Mucosa of rectum (tissue), 2 donors: ENCODE measurements at regions not wholly inside any gene's neighbourhood (a gene's known extent, or its start where the extent isn't known, plus 50 kb on each side); places are given as distances from the start of the nearest gene placed in this dataset.
"Not testable (repeated sequence)": the region's sequence is repeated elsewhere in the genome, so short reads cannot be mapped to it uniquely, and the experiment has no call there.

ENCODE experiments used
- H3K27ac ChIP-seq, 2 donors: one replicate each; pipeline ENCODE4 v1.7.0; 2013; ENCODE audit warnings: inconsistent platforms in 2 of 2, low read depth in 2 of 2, low read length in 2 of 2
- H3K27me3 ChIP-seq, 2 donors: one replicate each; pipeline ENCODE4 v1.7.0; 2013; ENCODE audit warnings: low read length in 2 of 2; ENCODE audit not compliant: control insufficient read depth in 2 of 2, insufficient read depth in 2 of 2
- H3K36me3 ChIP-seq, 2 donors: one replicate each; pipeline ENCODE4 v1.7.0; 2013; ENCODE audit warnings: low read length in 2 of 2; ENCODE audit not compliant: control insufficient read depth in 2 of 2, insufficient read depth in 2 of 2
- H3K4me1 ChIP-seq, 2 donors: one replicate each; pipeline ENCODE4 v1.7.0; 2013; ENCODE audit warnings: low read length in 2 of 2, mild to moderate bottlenecking in 1 of 2; ENCODE audit not compliant: control insufficient read depth in 2 of 2, insufficient read depth in 2 of 2
- H3K4me3 ChIP-seq, 2 donors: one replicate each; pipeline ENCODE4 v1.7.0; 2013; ENCODE audit warnings: low read length in 2 of 2
- H3K9ac ChIP-seq, 2 donors: one replicate each; pipeline ENCODE4 v1.7.0; 2013; ENCODE audit warnings: low read length in 2 of 2, low read depth in 1 of 2, mild to moderate bottlenecking in 1 of 2
- H3K9me3 ChIP-seq, 2 donors: one replicate each; pipeline ENCODE4 v1.7.0; 2013; ENCODE audit warnings: low read length in 2 of 2; ENCODE audit not compliant: control insufficient read depth in 2 of 2
- donor health status: healthy.
- donor health status: Normal muscosa, but diverticular disease.

DNA sequence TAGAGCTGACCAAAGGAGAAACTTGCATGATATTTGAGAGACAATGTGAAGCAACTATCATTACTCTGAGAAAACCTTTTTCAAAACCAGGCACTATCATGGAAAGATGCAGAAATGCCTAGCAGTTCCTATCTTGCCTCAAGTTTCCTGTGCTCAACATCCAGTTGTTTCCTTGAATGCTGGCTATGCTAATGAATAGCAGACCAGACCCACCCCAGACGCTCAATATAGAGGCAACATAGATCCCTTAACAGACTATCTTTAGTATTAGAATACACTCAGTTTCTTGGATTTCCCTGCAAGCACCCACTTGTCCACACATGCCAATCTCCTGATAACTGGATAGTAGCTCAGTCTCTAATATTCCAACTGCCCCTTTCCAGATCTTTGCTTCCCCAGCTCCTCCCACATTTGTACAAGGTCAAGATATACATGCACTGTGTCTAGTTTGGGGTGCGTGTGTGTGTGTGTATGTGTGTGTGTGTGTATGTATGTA is 93.3 kb upstream of the PCSK5 start:
- H3K9me3 ChIP-seq: no peaks in the 10 kb centered on the region
- H3K27ac ChIP-seq: no peak overlapping the region
- H3K4me3 ChIP-seq: no peak overlapping the region
- no peaks in the 10 kb centered on the region for H3K36me3 ChIP-seq
- no peaks in the 10 kb centered on the region for H3K4me1 ChIP-seq
- no peaks in the 10 kb centered on the region for H3K27me3 ChIP-seq
- no peak overlapping the region for H3K9ac ChIP-seq

DNA sequence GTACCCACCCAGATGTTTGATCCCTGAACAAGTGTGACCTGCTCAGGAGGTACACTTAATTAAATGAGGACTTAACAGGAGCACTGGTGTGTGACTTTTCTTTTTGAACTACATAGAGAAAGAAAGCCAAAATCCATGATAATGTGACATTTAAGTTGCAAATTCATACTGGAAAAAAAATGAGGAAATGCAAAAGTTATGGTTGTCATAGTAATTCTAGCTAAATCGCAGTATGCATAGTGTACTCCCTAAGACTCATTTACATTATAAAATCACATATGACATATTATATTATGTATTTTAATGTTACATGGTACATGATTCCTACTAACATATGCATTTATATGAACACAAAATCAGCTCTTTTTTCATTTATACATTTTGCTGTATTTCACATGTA is 92.0 kb upstream of the PCSK5 start:
- Histone ChIP-seq H3K36me3 (no peaks in the 10 kb centered on the region), H3K27me3 (no peaks in the 10 kb centered on the region), H3K4me1 (no peaks in the 10 kb centered on the region), H3K27ac (no peak overlapping the region), H3K9ac (no peak overlapping the region), H3K9me3 (no peaks in the 10 kb centered on the region), H3K4me3 (no peak overlapping the region)

DNA sequence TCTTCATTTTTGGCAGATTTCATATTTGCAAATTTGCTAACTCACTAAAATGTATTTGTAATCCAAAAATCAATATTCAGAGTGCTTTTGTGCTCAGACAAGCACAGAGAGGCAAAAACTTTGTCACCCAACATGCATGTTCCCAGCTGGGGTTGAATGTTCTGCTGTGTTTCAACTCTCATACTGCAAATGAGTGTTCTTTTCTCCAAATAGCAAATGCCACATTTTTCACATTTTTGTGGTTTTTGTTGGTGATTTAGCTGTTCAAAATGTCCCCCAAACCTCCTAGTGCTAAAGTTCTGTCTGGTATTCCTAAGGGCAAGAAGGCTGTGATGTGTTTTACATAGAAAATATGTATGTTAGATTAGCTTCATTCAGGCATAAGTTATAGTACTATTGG is 87.3 kb upstream of the PCSK5 start:
- no peak overlapping the region for H3K9ac ChIP-seq
- no peaks in the 10 kb centered on the region for H3K36me3 ChIP-seq

DNA sequence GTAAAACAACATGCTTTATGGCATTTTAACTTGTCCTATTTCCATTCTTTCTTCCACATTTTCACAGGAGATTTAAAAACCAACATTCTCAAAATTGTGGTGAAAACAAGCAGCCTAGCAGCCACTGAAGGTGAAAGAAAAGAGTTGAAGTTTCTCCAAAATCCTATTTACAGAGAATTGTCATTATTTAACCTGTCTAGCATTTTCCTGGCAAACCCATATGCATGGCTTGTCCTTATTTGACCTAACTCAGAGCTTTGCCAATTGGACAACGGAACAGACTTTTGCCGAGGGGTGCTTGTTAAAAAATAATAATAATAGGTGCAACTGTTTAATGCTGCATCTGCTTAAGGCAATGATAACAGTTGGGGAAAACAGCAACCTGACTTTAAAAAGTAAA is 80.4 kb upstream of the PCSK5 start:
- no peaks in the 10 kb centered on the region for H3K27me3 ChIP-seq
- no peaks in the 10 kb centered on the region for H3K4me1 ChIP-seq
- no peaks in the 10 kb centered on the region for H3K9me3 ChIP-seq

More for the DNA sequence above, 87.3 kb upstream of the PCSK5 start:
- Histone ChIP-seq H3K27ac (no peak overlapping the region), H3K4me3 (no peak overlapping the region), H3K9me3 (no peaks in the 10 kb centered on the region), H3K27me3 (no peaks in the 10 kb centered on the region), H3K4me1 (no peaks in the 10 kb centered on the region)

DNA sequence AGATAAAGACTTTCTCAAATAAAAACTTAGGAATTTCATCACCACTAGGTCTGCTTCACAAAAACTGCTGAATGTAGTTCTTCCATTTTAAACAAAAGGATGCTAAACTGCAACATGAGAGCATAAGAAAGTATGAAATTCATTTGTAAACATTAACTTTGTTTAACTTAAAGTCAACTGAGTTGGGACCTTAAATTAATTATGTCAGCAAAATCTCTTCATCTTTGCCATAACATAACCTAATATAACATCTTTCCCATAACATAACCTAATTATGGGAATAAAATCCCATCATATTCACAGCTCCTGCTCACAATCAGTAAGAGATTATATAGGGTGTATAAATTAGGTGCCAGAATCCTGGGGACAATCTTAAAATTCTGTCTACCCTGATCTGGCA is 78.8 kb upstream of the PCSK5 start:
- Histone ChIP-seq H3K36me3 (no peaks in the 10 kb centered on the region), H3K4me3 (no peak overlapping the region), H3K9ac (no peak overlapping the region), H3K4me1 (no peaks in the 10 kb centered on the region), H3K27ac (no peak overlapping the region), H3K27me3 (no peaks in the 10 kb centered on the region), H3K9me3 (no peaks in the 10 kb centered on the region)

More for the DNA sequence above, 80.4 kb upstream of the PCSK5 start:
- H3K4me3 ChIP-seq: no peak overlapping the region
- no peak overlapping the region for H3K27ac ChIP-seq
- H3K9ac ChIP-seq: no peak overlapping the region
- H3K36me3 ChIP-seq: no peaks in the 10 kb centered on the region

DNA sequence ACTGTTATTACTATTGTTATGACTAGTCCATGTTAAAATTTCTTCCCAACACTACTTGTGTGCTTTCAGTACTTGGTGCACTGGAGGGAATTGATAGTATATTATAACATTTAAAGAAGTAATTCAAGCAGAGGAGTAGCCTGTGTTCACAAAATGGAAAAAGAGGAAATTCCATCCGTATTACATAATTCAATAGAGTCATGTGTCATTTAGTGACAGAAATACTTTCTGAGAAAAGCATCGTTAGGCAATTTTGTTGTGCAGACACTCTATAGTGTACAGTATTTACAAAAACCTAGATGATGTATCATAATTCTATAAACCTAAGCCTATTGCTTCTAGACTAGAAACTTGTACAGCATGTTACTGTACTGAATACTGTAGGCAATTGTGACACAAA is 78.3 kb upstream of the PCSK5 start:
- Histone ChIP-seq H3K27ac (no peak overlapping the region), H3K4me3 (no peak overlapping the region), H3K9me3 (no peaks in the 10 kb centered on the region), H3K4me1 (no peaks in the 10 kb centered on the region), H3K9ac (no peak overlapping the region), H3K36me3 (no peaks in the 10 kb centered on the region), H3K27me3 (no peaks in the 10 kb centered on the region)

DNA sequence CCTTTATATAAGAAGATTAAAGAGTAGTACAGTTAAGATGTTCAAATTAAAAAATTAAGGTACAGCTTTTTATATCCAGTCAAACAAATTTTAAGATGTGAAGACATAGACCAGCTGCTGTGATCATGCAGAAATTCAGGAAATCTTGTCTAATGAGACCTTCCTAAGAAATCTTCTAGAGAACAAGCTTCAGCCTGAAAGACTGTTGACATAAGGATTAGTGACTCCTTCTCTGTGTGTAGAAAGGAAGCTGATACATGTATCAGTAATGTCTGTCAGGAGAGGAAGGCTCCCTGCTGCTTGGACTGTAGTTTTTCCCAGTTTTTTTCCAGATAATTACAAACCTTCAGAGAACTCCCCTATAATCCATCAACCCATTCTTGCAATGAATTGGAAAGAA is 75.8 kb upstream of the PCSK5 start:
- Histone ChIP-seq H3K4me1 (no peaks in the 10 kb centered on the region), H3K9ac (no peak overlapping the region), H3K27ac (no peak overlapping the region), H3K9me3 (no peaks in the 10 kb centered on the region), H3K36me3 (no peaks in the 10 kb centered on the region), H3K4me3 (no peak overlapping the region), H3K27me3 (no peaks in the 10 kb centered on the region)

DNA sequence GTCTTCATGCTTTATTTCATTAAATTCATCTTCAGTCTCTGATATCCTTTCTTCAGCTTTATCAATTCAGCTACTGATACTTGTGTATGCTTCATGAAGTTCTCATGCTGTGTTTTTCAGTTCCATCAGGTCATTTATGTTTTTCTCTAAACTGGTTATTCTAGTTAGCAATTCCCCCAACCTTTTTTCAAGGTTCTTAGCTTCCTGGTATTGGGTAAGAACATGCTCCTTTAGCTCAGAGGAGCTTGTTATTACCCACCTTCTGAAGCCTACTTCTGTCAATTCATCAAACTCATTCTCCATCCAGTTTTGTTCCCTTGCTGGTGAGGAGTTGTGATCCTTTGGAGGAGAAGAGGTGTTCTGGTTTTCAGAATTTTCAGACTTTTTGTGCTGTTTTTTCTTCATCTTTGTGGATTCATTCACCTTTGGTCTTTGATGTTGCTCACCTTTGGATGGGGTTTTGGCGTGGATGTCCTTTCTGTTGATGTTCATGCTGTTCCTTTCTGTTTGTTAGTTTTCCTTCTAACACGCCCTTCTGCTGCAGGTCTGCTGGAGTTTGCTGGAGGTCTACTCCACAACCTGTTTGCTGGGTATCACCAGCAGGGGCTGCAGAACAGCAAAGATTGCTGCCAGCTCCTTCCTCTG is 69.9 kb upstream of the PCSK5 start:
- not testable (repeated sequence) for H3K27ac ChIP-seq, H3K36me3 ChIP-seq, H3K9me3 ChIP-seq, H3K4me1 ChIP-seq, H3K9ac ChIP-seq, H3K27me3 ChIP-seq, H3K4me3 ChIP-seq

DNA sequence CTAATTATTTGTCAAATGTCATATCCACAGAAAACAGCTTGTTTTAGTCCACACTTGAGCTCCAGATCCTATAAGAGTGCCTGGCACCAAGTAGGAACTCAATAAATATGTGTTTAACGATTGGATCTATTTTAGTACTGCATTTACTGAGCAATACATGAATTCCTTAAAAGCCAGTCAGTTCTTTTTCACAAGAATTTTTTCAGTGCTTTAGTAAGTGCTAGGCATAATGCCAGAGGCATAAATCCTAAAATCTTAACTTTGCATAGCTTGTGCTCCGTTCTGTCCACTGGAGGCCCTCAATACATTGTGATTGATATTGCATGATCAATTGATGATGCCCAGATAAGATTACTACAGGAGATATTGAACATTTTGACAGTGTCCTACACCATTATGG is 67.3 kb upstream of the PCSK5 start:
- Histone ChIP-seq H3K9ac (no peak overlapping the region), H3K27me3 (no peaks in the 10 kb centered on the region), H3K4me1 (no peaks in the 10 kb centered on the region), H3K36me3 (no peaks in the 10 kb centered on the region), H3K27ac (no peak overlapping the region), H3K9me3 (no peaks in the 10 kb centered on the region), H3K4me3 (no peak overlapping the region)

DNA sequence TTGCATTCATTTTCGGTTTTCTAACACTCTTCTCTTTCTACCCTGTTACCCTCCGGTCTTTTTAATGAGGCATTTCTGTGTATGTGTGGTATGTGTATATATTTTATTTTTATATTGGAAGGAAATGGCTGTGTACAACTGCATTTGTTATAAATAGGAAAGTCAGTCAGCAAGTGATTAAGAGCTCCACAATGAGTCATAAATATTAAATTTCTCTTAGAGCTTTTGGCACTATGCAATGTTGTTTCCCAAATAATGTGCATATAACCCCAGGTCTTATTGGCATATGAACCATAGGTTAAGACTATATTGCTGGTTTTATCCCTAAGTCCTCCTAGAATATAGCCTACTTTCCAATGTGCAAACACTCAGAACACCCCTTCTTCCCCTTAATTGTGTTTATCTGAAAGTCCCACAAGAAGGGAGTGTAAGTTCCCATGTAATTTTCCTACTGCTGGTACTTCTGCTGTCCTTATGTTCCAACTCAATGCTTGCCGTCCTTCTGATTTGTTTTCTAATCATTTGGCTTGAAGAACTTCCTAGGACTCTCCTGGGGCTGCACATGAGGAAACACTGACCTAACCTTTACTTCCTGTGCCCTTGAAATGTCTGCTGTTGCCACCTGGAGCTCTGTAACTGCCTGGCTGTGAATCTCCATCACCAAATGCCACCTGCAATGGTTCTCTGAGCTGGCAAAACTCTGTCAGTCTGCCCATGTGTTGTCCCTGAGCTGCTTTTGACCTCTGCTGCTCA is 65.5 kb upstream of the PCSK5 start:
- H3K27me3 ChIP-seq: no peaks in the 10 kb centered on the region
- H3K4me1 ChIP-seq: no peaks in the 10 kb centered on the region
- H3K27ac ChIP-seq: no peak overlapping the region

More for the DNA sequence above, 65.5 kb upstream of the PCSK5 start:
- Histone ChIP-seq H3K9ac (no peak overlapping the region), H3K9me3 (no peaks in the 10 kb centered on the region), H3K36me3 (no peaks in the 10 kb centered on the region), H3K4me3 (no peak overlapping the region)
